ENCODE measurements at regions not wholly inside any gene's neighbourhood (a gene's known extent, or its start where the extent isn't known, plus 50 kb on each side); places are given as distances from the start of the nearest gene placed in this dataset.

GRCh38 chr2:129769185-129769991 is 210.1 kb upstream of the RAB6C start:
- H3K9me3 ChIP-seq, result no peaks in the 10 kb centered on the region
- no peaks in the 10 kb centered on the region for H3K36me3 ChIP-seq
- H3K27me3 ChIP-seq, result no peaks in the 10 kb centered on the region
- 83 to 87% methylated on average over 9 to 10 of the region's 11 CpGs for WGBS, 2 donors
- no peak overlapping the region for H3K27ac ChIP-seq
- H3K4me3 ChIP-seq (replicated peaks in 1 of 3), result no peak overlapping the region
- no peak for DNase-seq
- peaks cover 0 to 7% of the 10 kb centered on the region in 2 donors for H3K4me1 ChIP-seq
- TF ChIP-seq POLR2A (IDR thresholded peaks at IDR 0.05), result no peak
- TF ChIP-seq, protein P1, sequence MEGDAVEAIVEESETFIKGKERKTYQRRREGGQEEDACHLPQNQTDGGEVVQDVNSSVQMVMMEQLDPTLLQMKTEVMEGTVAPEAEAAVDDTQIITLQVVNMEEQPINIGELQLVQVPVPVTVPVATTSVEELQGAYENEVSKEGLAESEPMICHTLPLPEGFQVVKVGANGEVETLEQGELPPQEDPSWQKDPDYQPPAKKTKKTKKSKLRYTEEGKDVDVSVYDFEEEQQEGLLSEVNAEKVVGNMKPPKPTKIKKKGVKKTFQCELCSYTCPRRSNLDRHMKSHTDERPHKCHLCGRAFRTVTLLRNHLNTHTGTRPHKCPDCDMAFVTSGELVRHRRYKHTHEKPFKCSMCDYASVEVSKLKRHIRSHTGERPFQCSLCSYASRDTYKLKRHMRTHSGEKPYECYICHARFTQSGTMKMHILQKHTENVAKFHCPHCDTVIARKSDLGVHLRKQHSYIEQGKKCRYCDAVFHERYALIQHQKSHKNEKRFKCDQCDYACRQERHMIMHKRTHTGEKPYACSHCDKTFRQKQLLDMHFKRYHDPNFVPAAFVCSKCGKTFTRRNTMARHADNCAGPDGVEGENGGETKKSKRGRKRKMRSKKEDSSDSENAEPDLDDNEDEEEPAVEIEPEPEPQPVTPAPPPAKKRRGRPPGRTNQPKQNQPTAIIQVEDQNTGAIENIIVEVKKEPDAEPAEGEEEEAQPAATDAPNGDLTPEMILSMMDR (IDR thresholded peaks at IDR 0.05), result no peak
- intact Hi-C loops (cut with DNase I), result no loop called here

DNA sequence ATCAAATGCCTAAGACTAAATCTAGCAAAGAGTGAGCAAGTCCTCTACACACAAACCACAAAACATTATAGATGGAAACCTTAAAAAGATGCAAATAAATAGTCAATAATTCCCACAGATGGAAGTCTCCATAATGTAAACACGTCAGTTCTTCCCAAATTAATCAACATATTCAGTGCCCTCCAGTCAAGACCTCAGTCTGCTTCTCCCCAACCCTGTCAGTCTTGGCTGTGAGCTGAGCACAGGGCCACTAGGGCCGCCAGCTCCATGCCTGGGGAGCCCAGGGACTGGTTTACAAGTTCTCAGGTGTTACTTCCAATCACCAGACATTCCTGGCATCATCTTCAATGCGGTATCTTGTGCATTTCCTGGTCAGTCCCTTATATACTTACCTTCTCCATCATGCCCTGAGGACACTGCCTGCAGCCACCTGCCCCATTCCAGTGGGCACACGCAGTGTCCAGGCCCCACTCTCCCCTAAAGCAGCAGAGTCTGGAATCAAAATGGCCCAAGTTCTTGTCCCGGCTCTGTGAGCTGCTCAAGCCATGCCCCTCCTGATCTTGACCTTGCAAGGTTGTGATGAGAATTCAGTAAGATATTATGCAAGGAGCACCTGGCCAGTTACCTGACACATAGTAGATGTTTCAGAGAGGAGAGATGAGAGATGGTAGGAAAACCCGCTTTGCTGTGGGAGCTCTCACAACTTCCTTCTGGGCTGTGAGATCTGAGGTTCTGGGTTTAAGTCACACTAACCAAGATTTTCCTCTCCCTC is 207.9 kb upstream of the RAB6C start:
- no peak overlapping the region for H3K27ac ChIP-seq
- no peak for DNase-seq
- TF ChIP-seq, protein P1 (IDR thresholded peaks at IDR 0.05), result no peak
- no peak for TF ChIP-seq POLR2A (IDR thresholded peaks at IDR 0.05)
- no peaks in the 10 kb centered on the region for H3K27me3 ChIP-seq
- H3K36me3 ChIP-seq, result no peaks in the 10 kb centered on the region
- no peaks in the 10 kb centered on the region for H3K9me3 ChIP-seq
- no peak overlapping the region for H3K4me3 ChIP-seq (replicated peaks in 1 of 3)
- H3K4me1 ChIP-seq, result no peaks in the 10 kb centered on the region
- intact Hi-C loops (cut with DNase I), result no loop called here
- WGBS, 2 donors, result 92 to 95% methylated on average over 6 of the region's 6 CpGs

DNA sequence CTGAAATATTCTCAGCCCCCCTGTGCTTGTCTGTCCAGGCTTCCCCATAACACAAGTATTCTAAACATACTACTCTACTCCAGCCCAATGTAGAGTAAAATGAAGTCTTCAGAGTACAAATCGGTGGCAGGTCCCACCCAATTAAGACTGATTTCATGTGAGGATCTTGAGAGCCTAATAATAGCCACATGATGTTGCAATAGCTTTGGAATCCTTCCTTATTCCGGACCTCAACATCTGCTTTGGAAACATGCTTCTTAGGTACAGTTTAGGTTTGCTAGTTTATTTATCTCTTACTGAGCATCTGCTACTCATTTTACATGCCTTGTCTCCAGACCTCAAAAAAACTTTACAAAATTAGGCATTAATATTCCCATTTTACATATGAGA is 207.3 kb upstream of the RAB6C start:
- Histone ChIP-seq H3K4me3 (replicated peaks in 1 of 3) (no peak overlapping the region), H3K27me3 (no peaks in the 10 kb centered on the region), H3K36me3 (no peaks in the 10 kb centered on the region), H3K9me3 (no peaks in the 10 kb centered on the region), H3K4me1 (no peaks in the 10 kb centered on the region), H3K27ac (no peak overlapping the region)
- intact Hi-C loops (cut with DNase I), result no loop called here
- WGBS, 2 donors, result 79 to 85% methylated on average over 2 of the region's 2 CpGs
- DNase-seq, result no peak
- no peak for TF ChIP-seq POLR2A (IDR thresholded peaks at IDR 0.05)
- TF ChIP-seq, protein P1 (IDR thresholded peaks at IDR 0.05), result no peak

DNA sequence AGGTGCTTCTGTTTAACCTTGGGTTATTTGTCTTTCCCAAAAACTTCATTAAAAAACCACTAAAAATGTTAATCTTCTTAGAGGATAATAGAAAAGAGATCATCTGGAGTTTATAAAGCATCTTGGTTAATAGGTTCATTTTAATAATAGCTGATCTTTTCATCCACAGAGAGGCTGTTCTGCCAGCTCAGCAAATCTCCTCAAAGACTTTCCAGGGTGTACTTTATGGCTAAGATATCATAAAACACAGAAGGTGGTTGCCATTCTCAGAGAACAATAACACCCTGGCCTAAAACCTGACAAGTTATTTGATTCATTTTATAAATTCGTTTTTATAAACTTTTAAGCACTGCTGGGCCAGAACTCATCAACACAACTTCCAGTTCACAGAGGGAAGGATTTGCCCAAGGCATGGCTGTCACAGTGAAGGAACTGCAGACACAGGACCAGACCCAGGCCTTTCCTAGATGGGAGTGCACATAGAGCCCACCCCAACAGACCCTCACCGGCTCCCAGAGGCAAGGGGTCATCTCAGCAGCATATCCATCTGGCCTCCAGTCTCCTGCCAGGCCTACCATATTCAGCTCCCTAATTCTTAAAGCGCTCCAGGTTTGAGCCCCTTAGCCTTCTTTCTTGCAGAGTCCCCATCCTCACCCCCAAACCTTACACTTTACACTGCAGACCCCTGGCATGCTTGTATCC is 203.4 kb upstream of the RAB6C start:
- DNase-seq, result no peak
- Histone ChIP-seq H3K9me3 (no peaks in the 10 kb centered on the region), H3K27ac (no peak overlapping the region), H3K36me3 (no peaks in the 10 kb centered on the region), H3K27me3 (no peaks in the 10 kb centered on the region), H3K4me3 (replicated peaks in 1 of 3) (no peak overlapping the region), H3K4me1 (no peaks in the 10 kb centered on the region)
- WGBS, 2 donors, result 76 to 85% methylated on average over 3 of the region's 3 CpGs
- TF ChIP-seq POLR2A (IDR thresholded peaks at IDR 0.05), result no peak
- TF ChIP-seq, protein P1 (IDR thresholded peaks at IDR 0.05), result no peak
- intact Hi-C loops (cut with DNase I), result no loop called here

Measured in thyroid gland (tissue), 4 donors.